Esophagus squamous epithelium (tissue), 4 donors: ENCODE measurements at regions not wholly inside any gene's neighbourhood (a gene's known extent, or its start where the extent isn't known, plus 50 kb on each side); places are given as distances from the start of the nearest gene placed in this dataset.
A peak's percentile ranks its signal among the peaks of the same experiment; 100 is the strongest.

Experiments used
- CTCF ChIP-seq, 6 experiments: fragments of 450-650 bp in 4 of 6; fragments of 200-600 bp in 2 of 6; sonication (generic) in 2 of 6; IDR thresholded peaks; one replicate each; pipeline ENCODE4 v1.5.1; 2016 to 2019; ENCODE audit warnings: antibody characterized with exemption in 6 of 6, mild to moderate bottlenecking in 4 of 6, moderate library complexity in 4 of 6
- POLR2A ChIP-seq, 4 donors: fragments of 450-650 bp; IDR thresholded peaks; one replicate each; pipeline ENCODE4 v1.6.1; 2017; ENCODE audit warnings: antibody characterized with exemption in 4 of 4, mild to moderate bottlenecking in 4 of 4, moderate library complexity in 3 of 4

DNA sequence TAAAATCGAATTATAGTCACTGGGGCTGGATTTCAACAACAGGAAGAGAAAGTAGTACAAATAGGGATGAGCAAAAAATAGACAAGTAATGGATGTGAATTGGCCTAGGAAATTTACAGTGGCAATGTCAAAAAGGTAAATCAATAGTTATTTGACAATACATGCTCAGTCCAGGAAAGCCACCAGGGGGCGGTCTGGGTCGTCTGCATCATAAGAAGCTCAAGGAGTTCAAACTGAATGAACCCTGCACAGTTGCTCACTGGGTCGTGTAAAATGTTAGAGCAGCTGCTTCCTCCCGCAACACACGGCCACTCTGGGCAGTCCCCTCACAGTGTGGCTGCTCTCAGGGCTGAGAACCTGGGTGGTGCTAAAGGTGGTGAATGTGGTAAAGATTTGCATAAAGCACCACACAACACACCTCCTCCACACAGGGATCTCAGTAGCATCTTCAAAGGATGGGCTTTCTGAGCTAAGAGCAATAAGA is 85.9 kb downstream of the ZNF280B start:
- TF ChIP-seq CTCF (IDR thresholded peaks at IDR 0.05), result peak; percentile 44 to 61 (median 54)
- no peak for TF ChIP-seq POLR2A (IDR thresholded peaks at IDR 0.05)
